SU-DHL-6 (cell line): ENCODE measurements at regions not wholly inside any gene's neighbourhood (a gene's known extent, or its start where the extent isn't known, plus 50 kb on each side); places are given as distances from the start of the nearest gene placed in this dataset.

Source experiments
- H2AFZ ChIP-seq: fragments of 200-600 bp; sonication (generic); 2 replicates; pipeline ENCODE4 v1.6.1; 2014; ENCODE audit warnings: low read depth, mild to moderate bottlenecking, moderate library complexity, mixed read lengths, antibody characterized with exemption, low read length; ENCODE audit not compliant: severe bottlenecking
- H3F3A ChIP-seq: fragments of 200-600 bp; shearing (Covaris generic); 2 replicates; pipeline ENCODE4 v1.6.0; 2016; ENCODE audit warnings: antibody characterized with exemption, mild to moderate bottlenecking; ENCODE audit not compliant: insufficient read depth
- H3K27ac ChIP-seq: fragments of 200-600 bp; sonication (generic); 2 replicates; pipeline ENCODE4 v1.5.1; 2016; ENCODE audit warnings: low read depth, mild to moderate bottlenecking, low read length, moderate library complexity, mixed read lengths
- H3K27me3 ChIP-seq: fragments of 200-600 bp; sonication (generic), shearing (Covaris generic); 2 replicates; pipeline ENCODE4 v1.6.0; 2014; ENCODE audit warnings: mild to moderate bottlenecking, low read length
- H3K36me3 ChIP-seq: fragments of 200-600 bp; sonication (generic); 2 replicates; pipeline ENCODE4 v1.6.1; 2014; ENCODE audit warnings: mild to moderate bottlenecking, low read length, mixed read lengths
- H3K4me2 ChIP-seq: fragments of 300-600, 200-600 bp; shearing (Covaris generic), sonication (generic); 2 replicates; pipeline ENCODE4 v1.6.0; 2014; ENCODE audit warnings: low read length, low read depth, mild to moderate bottlenecking; ENCODE audit not compliant: poor library complexity, severe bottlenecking
- H3K4me3 ChIP-seq: fragments of 200-600 bp; sonication (generic); 2 replicates; pipeline ENCODE4 v1.5.1; 2014; ENCODE audit warnings: antibody characterized with exemption, low read length, mild to moderate bottlenecking, mixed read lengths; ENCODE audit not compliant: insufficient read depth, poor library complexity, severe bottlenecking
- H3K79me2 ChIP-seq: fragments of 200-600 bp; sonication (generic); 2 replicates; pipeline ENCODE4 v1.6.1; 2014; ENCODE audit warnings: mild to moderate bottlenecking, low read length, moderate library complexity; ENCODE audit not compliant: insufficient read depth
- H3K9ac ChIP-seq: fragments of 200-600 bp; sonication (generic); 2 replicates; pipeline ENCODE4 v1.7.0; 2014; ENCODE audit warnings: mild to moderate bottlenecking, low read length
- H3K9me2 ChIP-seq: fragments of 200-600 bp; sonication (generic); replicated peaks from 2 replicates; pipeline ENCODE4 v1.6.1; 2014; ENCODE audit warnings: low read length; ENCODE audit not compliant: insufficient read depth
- H3K9me3 ChIP-seq: fragments of 200-600 bp; sonication (generic); 2 replicates; pipeline ENCODE4 v1.6.1; 2014; ENCODE audit warnings: low read length, mixed read lengths; ENCODE audit not compliant: insufficient read depth
- H4K20me1 ChIP-seq: fragments of 200-600 bp; sonication (generic); 2 replicates; pipeline ENCODE4 v1.6.1; 2014; ENCODE audit warnings: low read depth, mild to moderate bottlenecking, antibody characterized with exemption, low read length, moderate library complexity, mixed read lengths
- CTCF ChIP-seq: fragments of 200-600 bp; sonication (generic); IDR thresholded peaks from one replicate; pipeline ENCODE4 v1.5.1; 2017; ENCODE audit warnings: antibody characterized with exemption, mild to moderate bottlenecking, low read length, moderate library complexity; ENCODE audit not compliant: insufficient read depth, poor library complexity, severe bottlenecking
- EZH2phosphoT487 ChIP-seq: fragments of 200-600 bp; sonication (generic), shearing (Covaris generic); conservative IDR thresholded peaks from 2 replicates; pipeline ENCODE4 v1.6.1; 2018; ENCODE audit warnings: mild to moderate bottlenecking, antibody characterized with exemption, low read length, moderate library complexity, mixed read lengths

GRCh38 chr5:93300945-93301344, 280.1 kb downstream of the NR2F1-AS1 start:
- TF ChIP-seq EZH2phosphoT487 (no peak), CTCF (no peak)

GRCh38 chr5:93300309-93300923, 280.6 kb downstream of the NR2F1-AS1 start:
- Histone ChIP-seq H3K9me2 (no peaks in the 10 kb centered on the region), H3K36me3 (no peaks in the 10 kb centered on the region), H4K20me1 (no peaks in the 10 kb centered on the region), H3K79me2 (no peaks in the 10 kb centered on the region), H3K9me3 (no peaks in the 10 kb centered on the region), H3K4me2 (no peak overlapping the region), H3K9ac (no peak overlapping the region), H3F3A (no peaks in the 10 kb centered on the region), H2AFZ (no peak overlapping the region), H3K27ac (no peak overlapping the region), H3K4me3 (no peak overlapping the region), H3K27me3 (no peaks in the 10 kb centered on the region)
- TF ChIP-seq EZH2phosphoT487: no peak
- TF ChIP-seq CTCF: no peak

More at GRCh38 chr5:93300945-93301344, 280.1 kb downstream of the NR2F1-AS1 start:
- Histone ChIP-seq H3K9ac (no peak overlapping the region), H3F3A (no peaks in the 10 kb centered on the region), H3K4me3 (no peak overlapping the region), H3K36me3 (no peaks in the 10 kb centered on the region), H2AFZ (no peak overlapping the region), H3K9me2 (no peaks in the 10 kb centered on the region), H3K4me2 (no peak overlapping the region), H3K27ac (no peak overlapping the region), H3K9me3 (no peaks in the 10 kb centered on the region), H3K27me3 (no peaks in the 10 kb centered on the region), H4K20me1 (no peaks in the 10 kb centered on the region), H3K79me2 (no peaks in the 10 kb centered on the region)

GRCh38 chr5:93299681-93300308, 281.2 kb downstream of the NR2F1-AS1 start:
- no peaks in the 10 kb centered on the region for H3K79me2 ChIP-seq
- H2AFZ ChIP-seq: no peak overlapping the region
- no peak overlapping the region for H3K4me2 ChIP-seq
- TF ChIP-seq CTCF (no peak), EZH2phosphoT487 (no peak)
- no peak overlapping the region for H3K4me3 ChIP-seq
- no peaks in the 10 kb centered on the region for H3F3A ChIP-seq
- H3K9ac ChIP-seq: no peak overlapping the region
- no peaks in the 10 kb centered on the region for H3K9me2 ChIP-seq
- H3K9me3 ChIP-seq: no peaks in the 10 kb centered on the region
- H3K27ac ChIP-seq: no peak overlapping the region
- no peaks in the 10 kb centered on the region for H4K20me1 ChIP-seq
- no peaks in the 10 kb centered on the region for H3K27me3 ChIP-seq
- no peaks in the 10 kb centered on the region for H3K36me3 ChIP-seq
